ENCODE measurements at regions not wholly inside any gene's neighbourhood (a gene's known extent, or its start where the extent isn't known, plus 50 kb on each side); places are given as distances from the start of the nearest gene placed in this dataset.
A peak's percentile ranks its signal among the peaks of the same experiment; 100 is the strongest.
"Not testable (repeated sequence)": the region's sequence is repeated elsewhere in the genome, so short reads cannot be mapped to it uniquely, and the experiment has no call there.

DNA sequence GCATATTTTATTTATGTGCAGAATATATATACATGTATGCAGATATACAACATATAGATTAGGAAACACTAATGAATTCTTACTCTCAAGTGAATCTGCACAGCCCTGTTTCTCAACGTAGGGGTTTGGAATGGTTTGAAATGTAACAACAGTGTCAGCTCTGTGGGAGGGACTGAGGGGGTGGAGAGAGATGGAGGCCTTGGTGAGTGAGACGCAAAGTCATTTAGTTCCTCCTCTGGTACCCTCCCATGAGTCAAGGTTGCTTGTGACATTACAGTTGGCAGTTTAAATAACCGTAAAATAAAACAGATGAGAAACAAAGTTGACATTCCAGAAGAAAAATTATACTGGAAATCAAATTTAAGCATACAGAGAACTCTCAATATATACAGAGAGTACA is 313.0 kb upstream of the PRKD1 start:
- Mint-ChIP-seq H3K9me3 (ENCODE audit: unreplicated experiment) (no peaks in the 10 kb centered on the region), H3K4me3 (ENCODE audit: unreplicated experiment) (no peak overlapping the region), H3K36me3 (ENCODE audit: insufficient read depth, unreplicated experiment) (peaks cover 7% of the 10 kb centered on the region), H3K4me1 (ENCODE audit: insufficient read depth, unreplicated experiment) (peaks cover 16% of the 10 kb centered on the region), H3K27ac (ENCODE audit: low read depth, unreplicated experiment) (no peak overlapping the region), H3K27me3 (ENCODE audit: insufficient read depth, unreplicated experiment) (no peaks in the 10 kb centered on the region)
- intact Hi-C loops (cut with micrococcal nuclease): no loop called here
- no TSS peak for BruUV-seq (replicated peaks)
- POLR2A ChIA-PET: interaction anchor here (2.8 kb wide), 1 partner anchor 16 kb away, joined by 10 read pairs; no protein-coding TSS in a partner anchor
- TF ChIP-seq CTCF (IDR thresholded peaks at IDR 0.05; ENCODE audit: unreplicated experiment): no peak
- DNase-seq (ENCODE audit: unreplicated experiment): no peak
- CTCF ChIA-PET: no interaction called here

DNA sequence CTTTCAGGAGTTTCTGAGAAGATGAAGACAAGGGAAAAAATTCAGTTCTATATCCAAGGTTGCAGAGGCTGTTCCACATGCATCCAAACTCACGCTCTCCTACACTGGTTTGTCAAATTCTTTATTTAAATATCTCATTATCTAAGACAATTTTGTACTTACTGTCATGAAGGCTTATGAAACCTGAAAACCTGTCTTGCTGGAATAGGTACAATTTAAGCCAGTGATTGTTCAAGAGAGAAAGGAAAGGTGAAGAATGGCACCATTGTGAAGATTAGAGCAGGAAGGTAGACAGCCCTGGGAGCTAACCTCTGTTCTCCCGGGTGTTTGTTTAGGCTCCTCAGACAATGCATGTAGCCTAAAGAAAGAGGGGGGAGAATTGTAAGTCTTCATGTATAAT is 315.1 kb upstream of the PRKD1 start:
- CTCF ChIA-PET: interaction anchor here (1.4 to 3.8 kb wide), 2 partner anchors 28 to 41 kb away, joined by 5 to 21 read pairs; no protein-coding TSS in a partner anchor
- POLR2A ChIA-PET: interaction anchor here (1.1 to 2.5 kb wide), 3 partner anchors 14 to 28 kb away, joined by 3 to 21 read pairs (median 10); no protein-coding TSS in a partner anchor
- Mint-ChIP-seq H3K27me3 (ENCODE audit: insufficient read depth, unreplicated experiment) (no peaks in the 10 kb centered on the region), H3K27ac (ENCODE audit: low read depth, unreplicated experiment) (no peak overlapping the region), H3K4me1 (ENCODE audit: insufficient read depth, unreplicated experiment) (peaks cover 16% of the 10 kb centered on the region), H3K4me3 (ENCODE audit: unreplicated experiment) (no peak overlapping the region), H3K36me3 (ENCODE audit: insufficient read depth, unreplicated experiment) (peaks cover 7% of the 10 kb centered on the region), H3K9me3 (ENCODE audit: unreplicated experiment) (no peaks in the 10 kb centered on the region)
- no peak for TF ChIP-seq CTCF (IDR thresholded peaks at IDR 0.05; ENCODE audit: unreplicated experiment)
- intact Hi-C loops (cut with micrococcal nuclease): no loop called here
- BruUV-seq (replicated peaks): no TSS peak
- no peak for DNase-seq (ENCODE audit: unreplicated experiment)

- no peak for DNase-seq (ENCODE audit: unreplicated experiment)
- peaks cover 7% of the 10 kb centered on the region for H3K36me3 Mint-ChIP-seq (ENCODE audit: insufficient read depth, unreplicated experiment)
- no peaks in the 10 kb centered on the region for H3K27me3 Mint-ChIP-seq (ENCODE audit: insufficient read depth, unreplicated experiment)
- H3K4me1 Mint-ChIP-seq (ENCODE audit: insufficient read depth, unreplicated experiment): peaks cover 16% of the 10 kb centered on the region
- POLR2A ChIA-PET: interaction anchor here (0.9 to 2.5 kb wide), 6 partner anchors 10 to 55 kb away, joined by 3 to 21 read pairs (median 4); no protein-coding TSS in a partner anchor
- no peaks in the 10 kb centered on the region for H3K9me3 Mint-ChIP-seq (ENCODE audit: unreplicated experiment)
- intact Hi-C loops (cut with micrococcal nuclease): no loop called here
- H3K4me3 Mint-ChIP-seq (ENCODE audit: unreplicated experiment): no peak overlapping the region
- no TSS peak for BruUV-seq (replicated peaks)
- no peak for TF ChIP-seq CTCF (IDR thresholded peaks at IDR 0.05; ENCODE audit: unreplicated experiment)
- no peak overlapping the region for H3K27ac Mint-ChIP-seq (ENCODE audit: low read depth, unreplicated experiment)
- CTCF ChIA-PET: interaction anchor here (1.4 to 3.8 kb wide), 2 partner anchors 28 to 40 kb away, joined by 5 to 21 read pairs; no protein-coding TSS in a partner anchor
These were observed 315.6 kb upstream of the PRKD1 start for GRCh38 chr14:30243207-30243606.

GRCh38 chr14:30243805-30244204 is 315.2 kb upstream of the G2E3 start:
- ChIA-PET CTCF (interaction anchor here (0.9 to 3.8 kb wide), 2 partner anchors 27 to 40 kb away, joined by 4 to 21 read pairs; no protein-coding TSS in a partner anchor), POLR2A (interaction anchor here (0.9 to 2.5 kb wide), 5 partner anchors 11 to 55 kb away, joined by 3 to 21 read pairs (median 6); no protein-coding TSS in a partner anchor)
- H3K36me3 Mint-ChIP-seq (ENCODE audit: insufficient read depth, unreplicated experiment): peaks cover 7% of the 10 kb centered on the region
- no TSS peak for BruUV-seq (replicated peaks)
- intact Hi-C loops (cut with micrococcal nuclease): no loop called here
- H3K4me3 Mint-ChIP-seq (ENCODE audit: unreplicated experiment): peak overlapping the region; percentile 24
- peak; percentile 85 for DNase-seq (ENCODE audit: unreplicated experiment)
- TF ChIP-seq CTCF (IDR thresholded peaks at IDR 0.05; ENCODE audit: unreplicated experiment): no peak
- peaks cover 16% of the 10 kb centered on the region for H3K4me1 Mint-ChIP-seq (ENCODE audit: insufficient read depth, unreplicated experiment)
- no peaks in the 10 kb centered on the region for H3K27me3 Mint-ChIP-seq (ENCODE audit: insufficient read depth, unreplicated experiment)
- no peaks in the 10 kb centered on the region for H3K9me3 Mint-ChIP-seq (ENCODE audit: unreplicated experiment)
- peak overlapping the region; percentile 93 for H3K27ac Mint-ChIP-seq (ENCODE audit: low read depth, unreplicated experiment)

- H3K9me3 Mint-ChIP-seq (ENCODE audit: unreplicated experiment); BruUV-seq (replicated peaks); intact Hi-C loops (cut with micrococcal nuclease); H3K36me3 Mint-ChIP-seq (ENCODE audit: insufficient read depth, unreplicated experiment); H3K27me3 Mint-ChIP-seq (ENCODE audit: insufficient read depth, unreplicated experiment): not testable (repeated sequence)
- POLR2A ChIA-PET: interaction anchor here (0.7 to 1.0 kb wide), 3 partner anchors 9 to 15 kb away, joined by 3 to 7 read pairs (median 3); no protein-coding TSS in a partner anchor
- Mint-ChIP-seq H3K4me3 (ENCODE audit: unreplicated experiment) (peak overlapping the region; percentile 24), H3K4me1 (ENCODE audit: insufficient read depth, unreplicated experiment) (peaks cover 16% of the 10 kb centered on the region), H3K27ac (ENCODE audit: low read depth, unreplicated experiment) (peak overlapping the region; percentile 93)
- DNase-seq (ENCODE audit: unreplicated experiment): peak; percentile 74
- CTCF ChIA-PET: interaction anchor here (0.9 to 3.8 kb wide), 2 partner anchors 26 to 40 kb away, joined by 4 to 21 read pairs; no protein-coding TSS in a partner anchor
These were observed 314.6 kb upstream of the G2E3 start for GRCh38 chr14:30244348-30244747.
